GM10266 (cell line): ENCODE measurements at regions not wholly inside any gene's neighbourhood (a gene's known extent, or its start where the extent isn't known, plus 50 kb on each side); places are given as distances from the start of the nearest gene placed in this dataset.

Experiments
- DNase-seq: peaks from one replicate; pipeline ENCODE4 v3.0.0; 2012; ENCODE audit errors: extremely low spot score
- CTCF ChIP-seq: IDR thresholded peaks from 2 replicates; pipeline ENCODE4 v1.5.1; 2012; ENCODE audit warnings: mild to moderate bottlenecking, low read depth; ENCODE audit not compliant: control insufficient read depth, insufficient read depth; ENCODE audit errors: missing control alignments

DNA sequence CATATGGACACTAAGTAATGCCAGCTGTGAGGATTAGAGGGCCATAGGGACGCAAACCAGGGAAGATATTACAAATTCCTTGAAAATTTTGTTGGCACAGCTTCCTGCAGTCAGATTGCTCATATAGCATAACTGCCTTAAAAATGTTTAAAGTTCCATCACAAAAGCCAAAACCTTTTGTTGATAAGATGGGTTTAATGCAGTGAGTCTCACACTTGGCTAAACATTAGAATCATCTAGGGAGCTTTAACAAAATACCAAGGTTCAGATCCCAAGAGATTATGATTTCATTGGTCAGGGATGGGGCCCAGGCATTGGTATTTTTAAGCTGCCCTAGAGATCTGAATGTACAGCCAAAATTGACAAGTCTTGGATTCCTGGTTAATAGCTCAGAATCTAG lies 376.5 kb upstream of the MAD2L1 start:
- DNase-seq, result no peak
- TF ChIP-seq CTCF, result no peak

GRCh38 chr4:120440730-120441129 lies 374.1 kb upstream of the MAD2L1 start:
- no peak for TF ChIP-seq CTCF
- no peak for DNase-seq

DNA sequence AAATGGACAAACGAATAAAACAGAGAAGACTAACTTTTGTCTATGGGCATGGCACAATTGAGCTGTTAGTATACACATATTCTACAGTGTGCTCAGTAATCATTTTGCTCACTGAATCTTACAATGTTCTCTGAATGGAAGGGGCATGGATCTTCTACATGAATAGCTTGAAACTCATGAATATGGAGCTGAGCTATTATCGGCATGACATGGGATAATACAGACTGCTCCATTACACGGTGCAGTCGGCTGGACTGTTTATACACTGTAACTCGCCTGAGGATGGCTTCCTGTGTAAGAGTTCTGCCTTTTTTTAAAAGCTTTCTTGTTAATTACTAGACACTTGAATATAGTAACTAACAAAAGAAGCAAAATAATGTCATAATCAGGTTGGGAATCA lies 368.5 kb upstream of the MAD2L1 start:
- no peak for DNase-seq
- TF ChIP-seq CTCF, result no peak

DNA sequence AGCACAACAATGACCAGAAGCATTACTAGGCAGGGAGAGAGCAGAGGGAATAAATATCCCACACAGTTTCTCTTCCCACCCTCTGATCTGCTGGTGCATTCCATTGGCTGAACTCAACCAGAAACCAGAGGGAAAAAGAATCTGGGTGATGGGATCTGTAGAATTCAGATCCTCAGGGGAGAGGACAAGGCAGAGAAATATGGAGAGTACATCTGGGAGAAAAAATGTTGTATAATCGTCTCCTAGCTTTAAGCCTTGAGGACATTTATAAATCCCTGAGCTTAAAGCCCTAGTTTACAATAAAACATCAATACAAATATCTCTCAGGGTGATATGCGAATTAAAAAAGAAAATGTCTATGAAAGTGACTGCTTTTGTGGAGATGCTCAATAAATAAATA lies 368.1 kb upstream of the MAD2L1 start:
- TF ChIP-seq CTCF, result no peak
- DNase-seq, result no peak

DNA sequence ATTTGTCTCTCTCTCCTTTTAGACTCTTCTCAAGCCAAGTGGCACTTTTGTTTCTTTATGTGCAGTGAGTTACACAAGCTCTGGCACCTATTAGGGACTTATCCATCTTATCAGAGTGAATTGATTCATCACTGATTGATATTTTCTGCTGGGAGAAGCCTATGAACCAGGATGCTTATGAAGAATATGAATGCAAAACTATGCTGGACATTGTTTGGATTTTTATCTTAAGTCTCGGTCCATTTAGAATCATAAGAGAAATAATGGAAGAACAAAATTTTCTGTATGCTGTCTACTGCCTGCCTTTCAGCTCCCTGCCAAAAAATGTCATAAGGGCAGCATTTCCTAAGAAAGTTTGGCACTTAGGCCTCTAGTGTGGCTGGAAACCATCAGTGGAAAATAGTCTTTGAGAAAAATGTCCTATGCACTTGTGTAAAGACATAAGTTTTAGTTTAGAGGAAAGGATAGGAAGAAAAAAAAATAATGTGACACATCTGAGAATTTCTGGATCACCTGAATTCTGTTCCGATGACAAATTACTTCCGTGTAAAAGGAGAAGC lies 365.7 kb upstream of the MAD2L1 start:
- TF ChIP-seq CTCF, result no peak
- DNase-seq, result no peak

- TF ChIP-seq CTCF, result no peak
- DNase-seq, result no peak
Observed at GRCh38 chr4:120431180-120431579, 364.5 kb upstream of the MAD2L1 start.

DNA sequence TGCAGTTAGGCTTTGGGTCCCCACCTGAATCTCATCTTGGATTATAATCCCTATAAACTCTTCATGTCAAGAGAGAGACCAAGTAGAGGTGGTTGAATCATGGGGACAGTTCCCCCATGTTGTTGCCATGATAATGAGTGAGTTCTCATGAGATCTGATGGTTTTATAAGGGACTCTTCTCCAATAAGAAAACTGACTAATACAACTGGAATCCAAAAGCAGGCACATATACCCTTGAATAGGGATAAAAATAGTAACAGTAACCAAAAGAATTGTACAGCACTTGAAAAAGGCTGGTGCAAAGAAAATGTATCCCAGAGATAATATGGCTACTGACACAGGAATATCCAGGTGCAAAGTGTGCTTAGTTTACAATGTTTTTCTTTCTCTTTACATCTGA lies 351.5 kb upstream of the MAD2L1 start:
- no peak for TF ChIP-seq CTCF
- no peak for DNase-seq

GRCh38 chr4:120415896-120416295 lies 349.2 kb upstream of the MAD2L1 start:
- TF ChIP-seq CTCF, result no peak
- no peak for DNase-seq
